OCI-LY3 (cell line): ENCODE measurements at regions not wholly inside any gene's neighbourhood (a gene's known extent, or its start where the extent isn't known, plus 50 kb on each side); places are given as distances from the start of the nearest gene placed in this dataset.

ENCODE experiments used
- CTCF ChIP-seq: fragments of 200-600, 300-600 bp; sonication (generic); IDR thresholded peaks from 2 replicates; pipeline ENCODE4 v1.5.1; 2014; ENCODE audit warnings: antibody characterized with exemption, low read length, low read depth
- EZH2phosphoT487 ChIP-seq: fragments of 200-600 bp; shearing (Covaris generic); IDR thresholded peaks from 2 replicates; pipeline ENCODE4 v1.6.1; 2018; ENCODE audit warnings: antibody characterized with exemption, mixed run types, low read depth

GRCh38 chr6:19994909-19995308 lies 157.7 kb downstream of the ID4 start:
- no peak for TF ChIP-seq CTCF
- TF ChIP-seq EZH2phosphoT487: no peak
